Colonic mucosa (tissue), 4 donors: ENCODE measurements at regions not wholly inside any gene's neighbourhood (a gene's known extent, or its start where the extent isn't known, plus 50 kb on each side); places are given as distances from the start of the nearest gene placed in this dataset.

ENCODE experiments used
- DNase-seq: peaks from one replicate; pipeline ENCODE4 v3.0.0-alpha.2; 2020
- H3K27ac ChIP-seq: fragments of 200-600 bp; one replicate; pipeline ENCODE4 v1.8.0; 2021
- H3K27me3 ChIP-seq: fragments of 200-600 bp; one replicate; pipeline ENCODE4 v1.8.0; 2021
- H3K36me3 ChIP-seq: fragments of 200-600 bp; one replicate; pipeline ENCODE4 v1.8.0; 2021
- H3K4me1 ChIP-seq: fragments of 200-600 bp; one replicate; pipeline ENCODE4 v1.8.0; 2021; ENCODE audit warnings: mild to moderate bottlenecking
- H3K4me3 ChIP-seq: fragments of 200-600 bp; one replicate; pipeline ENCODE4 v1.8.0; 2021
- H3K9ac ChIP-seq, 2 donors: one replicate each; pipeline ENCODE4 v1.7.0; 2013; ENCODE audit warnings: control low read depth in 2 of 2, low read depth in 2 of 2, low read length in 2 of 2
- H3K9me3 ChIP-seq: fragments of 200-600 bp; one replicate; pipeline ENCODE4 v1.8.0; 2021
- intact Hi-C: fragments of 100-400 bp; cut with DNase I; formaldehyde crosslinking; loops from one replicate; pipeline ENCODE4 v1.14.1; 2022
- TF ChIP-seq, protein P1 (sequence below): fragments of 200-600 bp; IDR thresholded peaks from one replicate; pipeline ENCODE4 v1.8.0; 2022; ENCODE audit warnings: antibody characterized with exemption, mild to moderate bottlenecking
- donor health status: healthy.
- donor health status: DM: no; HTN: no; CAD: no.
- donor health status: DM: no; HTN: no; CAD: no.

- Histone ChIP-seq H3K27me3 (no peaks in the 10 kb centered on the region), H3K27ac (no peak overlapping the region), H3K9me3 (no peaks in the 10 kb centered on the region), H3K9ac (no peak overlapping the region), H3K4me1 (no peaks in the 10 kb centered on the region), H3K36me3 (no peaks in the 10 kb centered on the region), H3K4me3 (no peak overlapping the region)
- no peak for DNase-seq
- TF ChIP-seq, protein P1, sequence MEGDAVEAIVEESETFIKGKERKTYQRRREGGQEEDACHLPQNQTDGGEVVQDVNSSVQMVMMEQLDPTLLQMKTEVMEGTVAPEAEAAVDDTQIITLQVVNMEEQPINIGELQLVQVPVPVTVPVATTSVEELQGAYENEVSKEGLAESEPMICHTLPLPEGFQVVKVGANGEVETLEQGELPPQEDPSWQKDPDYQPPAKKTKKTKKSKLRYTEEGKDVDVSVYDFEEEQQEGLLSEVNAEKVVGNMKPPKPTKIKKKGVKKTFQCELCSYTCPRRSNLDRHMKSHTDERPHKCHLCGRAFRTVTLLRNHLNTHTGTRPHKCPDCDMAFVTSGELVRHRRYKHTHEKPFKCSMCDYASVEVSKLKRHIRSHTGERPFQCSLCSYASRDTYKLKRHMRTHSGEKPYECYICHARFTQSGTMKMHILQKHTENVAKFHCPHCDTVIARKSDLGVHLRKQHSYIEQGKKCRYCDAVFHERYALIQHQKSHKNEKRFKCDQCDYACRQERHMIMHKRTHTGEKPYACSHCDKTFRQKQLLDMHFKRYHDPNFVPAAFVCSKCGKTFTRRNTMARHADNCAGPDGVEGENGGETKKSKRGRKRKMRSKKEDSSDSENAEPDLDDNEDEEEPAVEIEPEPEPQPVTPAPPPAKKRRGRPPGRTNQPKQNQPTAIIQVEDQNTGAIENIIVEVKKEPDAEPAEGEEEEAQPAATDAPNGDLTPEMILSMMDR: no peak
- intact Hi-C loops: no loop called here
Observed at GRCh38 chr9:8012986-8013385, 213.4 kb upstream of the DMAC1 start.

GRCh38 chr9:8011974-8012373 is 212.4 kb upstream of the DMAC1 start:
- Histone ChIP-seq H3K9me3 (no peaks in the 10 kb centered on the region), H3K4me3 (no peak overlapping the region), H3K36me3 (no peaks in the 10 kb centered on the region), H3K27me3 (no peaks in the 10 kb centered on the region), H3K4me1 (no peaks in the 10 kb centered on the region), H3K9ac (no peak overlapping the region), H3K27ac (no peak overlapping the region)
- TF ChIP-seq, protein P1: no peak
- no peak for DNase-seq
- intact Hi-C loops: no loop called here

DNA sequence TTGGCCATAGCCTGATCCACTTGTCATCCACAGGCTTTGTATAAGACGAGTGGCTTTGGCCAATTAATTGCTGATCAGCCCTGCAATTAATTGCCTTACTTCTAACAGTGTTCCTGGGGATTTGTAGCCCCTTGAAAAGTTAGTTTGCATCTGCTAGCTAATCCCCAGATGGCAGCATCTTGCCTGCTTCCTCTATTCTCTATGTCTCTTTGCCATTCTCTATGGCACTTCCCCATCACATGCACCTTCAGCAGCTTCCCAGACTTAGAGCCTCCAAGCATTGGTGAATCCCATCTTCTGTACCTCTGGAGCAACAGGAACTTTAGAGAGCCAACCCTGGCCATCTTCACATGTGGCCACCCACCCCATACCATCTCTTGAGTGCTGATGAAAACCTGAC is 197.0 kb upstream of the DMAC1 start:
- Histone ChIP-seq H3K9me3 (no peaks in the 10 kb centered on the region), H3K27me3 (no peaks in the 10 kb centered on the region), H3K36me3 (no peaks in the 10 kb centered on the region), H3K9ac (no peak overlapping the region), H3K4me3 (no peak overlapping the region), H3K4me1 (no peaks in the 10 kb centered on the region), H3K27ac (no peak overlapping the region)
- no peak for DNase-seq
- TF ChIP-seq, protein P1: no peak
- intact Hi-C loops: no loop called here

DNA sequence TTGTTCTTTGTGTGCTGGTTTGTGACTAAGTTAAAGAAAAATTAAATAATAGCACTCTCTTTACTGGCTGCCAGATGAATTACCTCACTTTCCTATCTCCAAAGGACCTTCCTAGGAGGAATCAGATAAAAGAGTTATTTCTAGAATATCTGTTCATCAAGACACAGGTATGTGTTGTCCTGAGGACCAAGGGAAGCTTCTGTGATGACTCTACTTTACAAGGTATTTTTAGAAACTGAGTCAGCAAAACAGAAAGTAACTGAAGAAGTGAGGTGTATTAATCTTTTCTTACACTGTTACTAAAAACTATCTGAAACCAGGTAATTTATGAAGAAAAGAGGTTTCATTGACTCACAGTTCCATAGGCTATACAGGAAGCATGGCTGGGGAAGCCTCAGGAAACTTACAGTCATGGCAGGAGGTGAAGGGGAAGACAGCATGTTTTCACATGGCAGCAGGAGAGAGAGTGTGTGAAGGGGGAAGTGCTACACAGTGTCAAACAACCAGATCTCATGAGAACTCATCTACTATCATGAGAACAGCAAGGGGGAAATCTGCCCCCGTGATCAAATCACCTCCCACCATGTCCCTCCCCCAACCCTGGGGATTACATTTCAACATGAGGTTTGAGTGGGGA is 189.2 kb upstream of the DMAC1 start:
- TF ChIP-seq, protein P1: no peak
- Histone ChIP-seq H3K9ac (no peak overlapping the region), H3K4me1 (no peaks in the 10 kb centered on the region), H3K9me3 (no peaks in the 10 kb centered on the region), H3K27ac (no peak overlapping the region), H3K4me3 (no peak overlapping the region), H3K36me3 (no peaks in the 10 kb centered on the region), H3K27me3 (no peaks in the 10 kb centered on the region)
- no peak for DNase-seq
- intact Hi-C loops: no loop called here

DNA sequence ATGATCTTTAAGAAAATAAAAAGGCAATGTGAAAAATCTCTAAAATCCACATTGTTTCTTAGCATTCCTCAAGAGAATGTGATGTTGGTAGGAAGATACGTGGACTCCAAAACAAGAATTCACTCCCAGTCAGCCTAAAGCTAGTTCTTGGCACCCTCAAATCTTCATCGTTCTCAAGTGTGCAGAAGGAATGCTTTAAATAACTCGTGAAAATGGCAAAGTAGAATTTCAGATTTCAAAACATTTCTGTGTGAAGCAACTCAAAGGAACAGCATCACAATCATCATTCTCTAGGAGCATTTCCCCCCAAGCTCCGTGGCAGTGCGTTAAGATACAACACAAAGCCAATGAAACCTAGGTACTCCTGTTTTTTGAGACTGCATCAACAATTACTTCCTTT is 185.1 kb upstream of the DMAC1 start:
- Histone ChIP-seq H3K9me3 (no peaks in the 10 kb centered on the region), H3K4me1 (no peaks in the 10 kb centered on the region), H3K36me3 (no peaks in the 10 kb centered on the region), H3K27me3 (no peaks in the 10 kb centered on the region), H3K27ac (no peak overlapping the region), H3K4me3 (no peak overlapping the region), H3K9ac (no peak overlapping the region)
- no peak for DNase-seq
- intact Hi-C loops: no loop called here
- TF ChIP-seq, protein P1: no peak
